ENCODE measurements at regions not wholly inside any gene's neighbourhood (a gene's known extent, or its start where the extent isn't known, plus 50 kb on each side); places are given as distances from the start of the nearest gene placed in this dataset.
A peak's percentile ranks its signal among the peaks of the same experiment; 100 is the strongest.

DNA sequence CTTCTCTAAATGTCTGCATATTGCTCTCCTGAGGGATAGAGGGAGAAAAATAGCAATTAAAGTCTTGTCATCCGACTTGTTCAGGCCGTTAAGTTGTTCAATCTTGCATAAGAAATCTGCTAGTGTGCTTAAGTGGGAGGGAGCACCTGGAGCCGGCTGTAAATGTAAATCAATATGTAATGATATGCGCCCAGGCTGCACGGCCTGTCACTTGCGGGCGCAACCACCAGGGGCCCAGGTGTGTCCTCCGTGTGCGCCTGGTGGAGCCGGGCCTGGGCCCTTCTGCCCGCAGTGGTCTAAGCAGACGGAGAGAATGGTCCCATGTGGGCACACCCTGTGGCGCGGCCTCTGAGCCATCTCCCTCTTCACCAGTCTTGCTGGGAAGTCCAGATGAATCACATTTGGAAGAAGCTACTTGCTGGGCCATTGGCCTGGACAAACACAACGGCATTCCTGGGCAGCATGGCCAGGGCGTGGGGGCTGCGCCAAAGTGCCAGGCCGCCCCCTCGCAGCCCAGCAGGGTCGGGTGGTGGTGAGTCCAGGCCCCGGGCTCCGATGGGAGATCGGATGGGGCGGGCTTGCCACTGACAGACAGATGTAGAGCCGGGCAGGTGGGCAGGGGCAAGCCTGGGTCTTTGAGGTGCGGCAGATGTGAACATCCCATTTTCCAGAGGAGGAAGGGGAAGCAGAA is 193.3 kb upstream of the C14orf180 start (continued):
- TF ChIP-seq, protein P1, sequence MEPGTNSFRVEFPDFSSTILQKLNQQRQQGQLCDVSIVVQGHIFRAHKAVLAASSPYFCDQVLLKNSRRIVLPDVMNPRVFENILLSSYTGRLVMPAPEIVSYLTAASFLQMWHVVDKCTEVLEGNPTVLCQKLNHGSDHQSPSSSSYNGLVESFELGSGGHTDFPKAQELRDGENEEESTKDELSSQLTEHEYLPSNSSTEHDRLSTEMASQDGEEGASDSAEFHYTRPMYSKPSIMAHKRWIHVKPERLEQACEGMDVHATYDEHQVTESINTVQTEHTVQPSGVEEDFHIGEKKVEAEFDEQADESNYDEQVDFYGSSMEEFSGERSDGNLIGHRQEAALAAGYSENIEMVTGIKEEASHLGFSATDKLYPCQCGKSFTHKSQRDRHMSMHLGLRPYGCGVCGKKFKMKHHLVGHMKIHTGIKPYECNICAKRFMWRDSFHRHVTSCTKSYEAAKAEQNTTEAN (CRISPR knock-in tag; IDR thresholded peaks at IDR 0.05): no peak
- TF ChIP-seq, protein P2, sequence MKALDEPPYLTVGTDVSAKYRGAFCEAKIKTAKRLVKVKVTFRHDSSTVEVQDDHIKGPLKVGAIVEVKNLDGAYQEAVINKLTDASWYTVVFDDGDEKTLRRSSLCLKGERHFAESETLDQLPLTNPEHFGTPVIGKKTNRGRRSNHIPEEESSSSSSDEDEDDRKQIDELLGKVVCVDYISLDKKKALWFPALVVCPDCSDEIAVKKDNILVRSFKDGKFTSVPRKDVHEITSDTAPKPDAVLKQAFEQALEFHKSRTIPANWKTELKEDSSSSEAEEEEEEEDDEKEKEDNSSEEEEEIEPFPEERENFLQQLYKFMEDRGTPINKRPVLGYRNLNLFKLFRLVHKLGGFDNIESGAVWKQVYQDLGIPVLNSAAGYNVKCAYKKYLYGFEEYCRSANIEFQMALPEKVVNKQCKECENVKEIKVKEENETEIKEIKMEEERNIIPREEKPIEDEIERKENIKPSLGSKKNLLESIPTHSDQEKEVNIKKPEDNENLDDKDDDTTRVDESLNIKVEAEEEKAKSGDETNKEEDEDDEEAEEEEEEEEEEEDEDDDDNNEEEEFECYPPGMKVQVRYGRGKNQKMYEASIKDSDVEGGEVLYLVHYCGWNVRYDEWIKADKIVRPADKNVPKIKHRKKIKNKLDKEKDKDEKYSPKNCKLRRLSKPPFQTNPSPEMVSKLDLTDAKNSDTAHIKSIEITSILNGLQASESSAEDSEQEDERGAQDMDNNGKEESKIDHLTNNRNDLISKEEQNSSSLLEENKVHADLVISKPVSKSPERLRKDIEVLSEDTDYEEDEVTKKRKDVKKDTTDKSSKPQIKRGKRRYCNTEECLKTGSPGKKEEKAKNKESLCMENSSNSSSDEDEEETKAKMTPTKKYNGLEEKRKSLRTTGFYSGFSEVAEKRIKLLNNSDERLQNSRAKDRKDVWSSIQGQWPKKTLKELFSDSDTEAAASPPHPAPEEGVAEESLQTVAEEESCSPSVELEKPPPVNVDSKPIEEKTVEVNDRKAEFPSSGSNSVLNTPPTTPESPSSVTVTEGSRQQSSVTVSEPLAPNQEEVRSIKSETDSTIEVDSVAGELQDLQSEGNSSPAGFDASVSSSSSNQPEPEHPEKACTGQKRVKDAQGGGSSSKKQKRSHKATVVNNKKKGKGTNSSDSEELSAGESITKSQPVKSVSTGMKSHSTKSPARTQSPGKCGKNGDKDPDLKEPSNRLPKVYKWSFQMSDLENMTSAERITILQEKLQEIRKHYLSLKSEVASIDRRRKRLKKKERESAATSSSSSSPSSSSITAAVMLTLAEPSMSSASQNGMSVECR (CRISPR knock-in tag; IDR thresholded peaks at IDR 0.05; ENCODE audit: borderline replicate concordance): no peak

DNA sequence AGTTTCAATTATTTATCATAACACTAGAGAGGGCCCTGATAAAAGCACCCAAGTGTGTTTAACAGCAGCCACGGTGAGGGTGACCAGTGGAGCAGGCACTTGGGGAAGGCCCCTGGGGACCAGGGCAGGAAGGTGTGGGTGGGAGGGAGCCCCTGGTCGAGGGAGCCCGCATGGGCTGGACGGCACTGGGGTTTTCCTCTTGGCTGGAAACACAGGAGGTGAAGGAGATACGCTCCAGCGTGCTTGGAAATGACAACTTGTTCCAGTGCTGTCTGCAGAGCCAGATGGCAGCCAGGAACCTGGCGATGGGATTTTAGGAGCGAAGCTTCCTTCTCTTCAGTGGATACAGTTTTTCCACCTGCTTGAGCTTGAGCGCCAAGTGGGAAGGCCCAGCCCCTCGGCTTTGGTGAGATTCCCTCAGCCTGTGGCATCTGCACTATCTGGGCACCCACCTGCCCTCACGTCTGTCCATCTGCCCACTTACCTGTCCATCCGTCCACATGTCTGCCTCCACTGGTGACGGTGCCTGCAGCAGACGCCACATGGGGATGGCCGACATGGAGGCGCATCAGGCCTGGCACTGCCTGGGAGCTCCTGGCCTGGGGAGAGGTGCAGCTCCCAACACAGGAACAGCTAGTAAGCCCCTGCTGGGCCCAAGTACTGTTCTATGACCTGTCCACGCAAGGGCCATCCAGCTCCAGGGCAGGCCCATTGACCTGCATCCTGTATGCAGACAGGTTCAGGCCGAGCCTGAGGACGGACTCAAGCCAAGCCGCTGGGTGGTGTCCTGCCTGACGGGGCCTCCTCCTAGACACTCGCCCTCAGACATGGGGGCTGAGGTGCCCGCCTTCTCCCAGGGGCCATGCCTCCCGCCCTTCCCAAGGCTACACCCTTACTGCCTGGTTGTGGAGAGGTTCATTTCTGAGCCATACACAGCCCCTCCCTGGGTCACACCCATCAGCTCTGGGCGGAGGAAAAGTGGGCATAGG is 192.2 kb upstream of the C14orf180 start:
- POLR2A ChIA-PET: no interaction called here
- H3K27me3 Mint-ChIP-seq (ENCODE audit: low read depth): no peaks in the 10 kb centered on the region
- no peak overlapping the region for H3K27ac Mint-ChIP-seq
- CTCF ChIA-PET: interaction anchor here (1.4 kb wide), 1 partner anchor 86 kb away, joined by 6 read pairs; no protein-coding TSS in a partner anchor
- TF ChIP-seq TP53 (CRISPR knock-in tag; IDR thresholded peaks at IDR 0.05): no peak
- TF ChIP-seq, protein P3, sequence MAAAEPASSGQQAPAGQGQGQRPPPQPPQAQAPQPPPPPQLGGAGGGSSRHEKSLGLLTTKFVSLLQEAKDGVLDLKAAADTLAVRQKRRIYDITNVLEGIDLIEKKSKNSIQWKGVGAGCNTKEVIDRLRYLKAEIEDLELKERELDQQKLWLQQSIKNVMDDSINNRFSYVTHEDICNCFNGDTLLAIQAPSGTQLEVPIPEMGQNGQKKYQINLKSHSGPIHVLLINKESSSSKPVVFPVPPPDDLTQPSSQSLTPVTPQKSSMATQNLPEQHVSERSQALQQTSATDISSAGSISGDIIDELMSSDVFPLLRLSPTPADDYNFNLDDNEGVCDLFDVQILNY (CRISPR knock-in tag; IDR thresholded peaks at IDR 0.05): no peak
- no peak for TF ChIP-seq FOXP1 (CRISPR knock-in tag; IDR thresholded peaks at IDR 0.05; ENCODE audit: borderline replicate concordance)
- TF ChIP-seq, protein P2 (CRISPR knock-in tag; IDR thresholded peaks at IDR 0.05; ENCODE audit: borderline replicate concordance): no peak
- TF ChIP-seq NR1H2 (CRISPR knock-in tag; IDR thresholded peaks at IDR 0.05): no peak
- TF ChIP-seq NR2C2 (CRISPR knock-in tag; IDR thresholded peaks at IDR 0.05): no peak
- no peak for TF ChIP-seq KAT7 (CRISPR knock-in tag; IDR thresholded peaks at IDR 0.05; ENCODE audit: borderline replicate concordance)
- TF ChIP-seq, protein P4, sequence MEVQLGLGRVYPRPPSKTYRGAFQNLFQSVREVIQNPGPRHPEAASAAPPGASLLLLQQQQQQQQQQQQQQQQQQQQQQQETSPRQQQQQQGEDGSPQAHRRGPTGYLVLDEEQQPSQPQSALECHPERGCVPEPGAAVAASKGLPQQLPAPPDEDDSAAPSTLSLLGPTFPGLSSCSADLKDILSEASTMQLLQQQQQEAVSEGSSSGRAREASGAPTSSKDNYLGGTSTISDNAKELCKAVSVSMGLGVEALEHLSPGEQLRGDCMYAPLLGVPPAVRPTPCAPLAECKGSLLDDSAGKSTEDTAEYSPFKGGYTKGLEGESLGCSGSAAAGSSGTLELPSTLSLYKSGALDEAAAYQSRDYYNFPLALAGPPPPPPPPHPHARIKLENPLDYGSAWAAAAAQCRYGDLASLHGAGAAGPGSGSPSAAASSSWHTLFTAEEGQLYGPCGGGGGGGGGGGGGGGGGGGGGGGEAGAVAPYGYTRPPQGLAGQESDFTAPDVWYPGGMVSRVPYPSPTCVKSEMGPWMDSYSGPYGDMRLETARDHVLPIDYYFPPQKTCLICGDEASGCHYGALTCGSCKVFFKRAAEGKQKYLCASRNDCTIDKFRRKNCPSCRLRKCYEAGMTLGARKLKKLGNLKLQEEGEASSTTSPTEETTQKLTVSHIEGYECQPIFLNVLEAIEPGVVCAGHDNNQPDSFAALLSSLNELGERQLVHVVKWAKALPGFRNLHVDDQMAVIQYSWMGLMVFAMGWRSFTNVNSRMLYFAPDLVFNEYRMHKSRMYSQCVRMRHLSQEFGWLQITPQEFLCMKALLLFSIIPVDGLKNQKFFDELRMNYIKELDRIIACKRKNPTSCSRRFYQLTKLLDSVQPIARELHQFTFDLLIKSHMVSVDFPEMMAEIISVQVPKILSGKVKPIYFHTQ (CRISPR knock-in tag; IDR thresholded peaks at IDR 0.05): no peak
- TF ChIP-seq ZNF138 (CRISPR knock-in tag; conservative IDR thresholded peaks at IDR 0.05): no peak
- TF ChIP-seq ZNF416 (CRISPR knock-in tag; IDR thresholded peaks at IDR 0.05): no peak
- TF ChIP-seq HMGA2 (CRISPR knock-in tag; IDR thresholded peaks at IDR 0.05): no peak
- no peak overlapping the region for H3K4me3 Mint-ChIP-seq
- DNase-seq (ENCODE audit: low spot score) (peak; percentile 10), ATAC-seq (no peak)
- H3K9me3 Mint-ChIP-seq: no peaks in the 10 kb centered on the region
- no peaks in the 10 kb centered on the region for H3K36me3 Mint-ChIP-seq
- peaks cover 9% of the 10 kb centered on the region for H3K4me1 Mint-ChIP-seq

Measured in WTC11 (cell line).